Activated CD8-positive, alpha-beta T cell treated with anti-CD3 and anti-CD28 coated beads, Interleukin-2, amount 10 ng/mL, durations not matched to agents 7 days and 5 days (primary cell): ENCODE measurements at regions not wholly inside any gene's neighbourhood (a gene's known extent, or its start where the extent isn't known, plus 50 kb on each side); places are given as distances from the start of the nearest gene placed in this dataset.

ENCODE experiments used
- ATAC-seq: fragments of 150-1000 bp; cut with Tn5 transposase; one replicate; pipeline ENCODE4 v1.10.0; 2021; ENCODE audit warnings: moderate library complexity
- CTCF ChIA-PET: fragments of 350-600 bp; sonication (Branson Sonifier 250); formaldehyde crosslinking; loops from one replicate; lab custom pipeline; 2021; ENCODE audit warnings: antibody characterized with exemption; lab: Charles Lee
- POLR2A ChIA-PET: fragments of 350-600 bp; sonication (Branson Sonifier 250); formaldehyde crosslinking; loops from one replicate; lab custom pipeline; 2021; ENCODE audit warnings: antibody characterized with exemption; lab: Charles Lee
- DNase-seq: peaks from one replicate; pipeline ENCODE4 v3.0.0-alpha.2; 2020
- H3K27ac Mint-ChIP-seq: one replicate; pipeline ENCODE4 v1.8.0; 2021; ENCODE audit warnings: mild to moderate bottlenecking, mixed read lengths
- H3K27me3 Mint-ChIP-seq: one replicate; pipeline ENCODE4 v1.8.0; 2021; ENCODE audit warnings: low read depth, mixed read lengths
- H3K36me3 Mint-ChIP-seq: one replicate; pipeline ENCODE4 v1.8.0; 2021; ENCODE audit warnings: low read depth, mixed read lengths
- H3K4me1 Mint-ChIP-seq: one replicate; pipeline ENCODE4 v1.8.0; 2021; ENCODE audit warnings: low read depth, mixed read lengths
- H3K4me3 Mint-ChIP-seq: one replicate; pipeline ENCODE4 v1.8.0; 2021; ENCODE audit warnings: mild to moderate bottlenecking, mixed read lengths
- H3K9me3 Mint-ChIP-seq: one replicate; pipeline ENCODE4 v1.8.0; 2022; ENCODE audit warnings: mixed read lengths; ENCODE audit not compliant: insufficient read depth

GRCh38 chr15:94026458-94027304 lies 204.7 kb upstream of the MCTP2 start:
- Mint-ChIP-seq H3K27ac (no peak overlapping the region), H3K36me3 (no peaks in the 10 kb centered on the region), H3K4me1 (no peaks in the 10 kb centered on the region), H3K27me3 (peaks cover 2% of the 10 kb centered on the region), H3K9me3 (no peaks in the 10 kb centered on the region), H3K4me3 (no peak overlapping the region)
- ATAC-seq (no peak), DNase-seq (no peak)
- CTCF ChIA-PET: no interaction called here
- POLR2A ChIA-PET: no interaction called here

GRCh38 chr15:94023531-94023930 lies 207.8 kb upstream of the MCTP2 start:
- Mint-ChIP-seq H3K4me1 (no peaks in the 10 kb centered on the region), H3K27me3 (peaks cover 2% of the 10 kb centered on the region), H3K9me3 (no peaks in the 10 kb centered on the region), H3K36me3 (no peaks in the 10 kb centered on the region), H3K4me3 (no peak overlapping the region), H3K27ac (no peak overlapping the region)
- ATAC-seq (no peak), DNase-seq (no peak)
- POLR2A ChIA-PET: no interaction called here
- CTCF ChIA-PET: interaction anchor here (1.2 kb wide), 1 partner anchor 96 kb away, joined by 3 read pairs; no protein-coding TSS in a partner anchor

- no peaks in the 10 kb centered on the region for H3K36me3 Mint-ChIP-seq
- H3K9me3 Mint-ChIP-seq: no peaks in the 10 kb centered on the region
- peaks cover 2% of the 10 kb centered on the region for H3K27me3 Mint-ChIP-seq
- POLR2A ChIA-PET: no interaction called here
- ATAC-seq (no peak), DNase-seq (no peak)
- no peak overlapping the region for H3K27ac Mint-ChIP-seq
- CTCF ChIA-PET: no interaction called here
- no peak overlapping the region for H3K4me3 Mint-ChIP-seq
- no peaks in the 10 kb centered on the region for H3K4me1 Mint-ChIP-seq
Observed at GRCh38 chr15:94021621-94022320, 209.6 kb upstream of the MCTP2 start.

- no peak overlapping the region for H3K4me3 Mint-ChIP-seq
- no peak for ATAC-seq
- no peak overlapping the region for H3K27ac Mint-ChIP-seq
- no peaks in the 10 kb centered on the region for H3K9me3 Mint-ChIP-seq
- H3K4me1 Mint-ChIP-seq: no peaks in the 10 kb centered on the region
- H3K27me3 Mint-ChIP-seq: peaks cover 2% of the 10 kb centered on the region
- ChIA-PET POLR2A (no interaction called here), CTCF (no interaction called here)
- DNase-seq: no peak
- H3K36me3 Mint-ChIP-seq: no peaks in the 10 kb centered on the region
Observed at GRCh38 chr15:94019062-94019461, 212.3 kb upstream of the MCTP2 start.

GRCh38 chr15:94015324-94015723 lies 216.0 kb upstream of the MCTP2 start:
- ATAC-seq: no peak
- H3K27ac Mint-ChIP-seq: no peak overlapping the region
- H3K36me3 Mint-ChIP-seq: no peaks in the 10 kb centered on the region
- H3K4me3 Mint-ChIP-seq: no peak overlapping the region
- CTCF ChIA-PET: no interaction called here
- no peaks in the 10 kb centered on the region for H3K9me3 Mint-ChIP-seq
- H3K4me1 Mint-ChIP-seq: no peaks in the 10 kb centered on the region
- H3K27me3 Mint-ChIP-seq: peaks cover 4% of the 10 kb centered on the region
- POLR2A ChIA-PET: no interaction called here
- DNase-seq: no peak

GRCh38 chr15:94008104-94009074 lies 223.0 kb upstream of the MCTP2 start:
- Mint-ChIP-seq H3K4me3 (no peak overlapping the region), H3K27me3 (peaks cover 4% of the 10 kb centered on the region), H3K36me3 (no peaks in the 10 kb centered on the region), H3K4me1 (no peaks in the 10 kb centered on the region), H3K27ac (no peak overlapping the region), H3K9me3 (no peaks in the 10 kb centered on the region)
- ChIA-PET POLR2A (interaction anchor here (0.6 kb wide), 1 partner anchor 1399 kb away, joined by 3 read pairs; no protein-coding TSS in a partner anchor), CTCF (interaction anchor here (0.9 kb wide), 1 partner anchor 12 kb away, joined by 3 read pairs; no protein-coding TSS in a partner anchor)
- ATAC-seq: no peak
- DNase-seq: no peak

- no peaks in the 10 kb centered on the region for H3K9me3 Mint-ChIP-seq
- CTCF ChIA-PET: no interaction called here
- POLR2A ChIA-PET: no interaction called here
Observed at GRCh38 chr15:94004697-94005096, 226.7 kb upstream of the MCTP2 start.

GRCh38 chr15:94002041-94002440 lies 229.3 kb upstream of the MCTP2 start:
- H3K4me3 Mint-ChIP-seq: no peak overlapping the region
- DNase-seq (no peak), ATAC-seq (no peak)
- H3K9me3 Mint-ChIP-seq: no peaks in the 10 kb centered on the region
- no peaks in the 10 kb centered on the region for H3K4me1 Mint-ChIP-seq
- ChIA-PET CTCF (no interaction called here), POLR2A (no interaction called here)
- H3K36me3 Mint-ChIP-seq: no peaks in the 10 kb centered on the region
- H3K27me3 Mint-ChIP-seq: peaks cover 2% of the 10 kb centered on the region
- H3K27ac Mint-ChIP-seq: no peak overlapping the region

More at GRCh38 chr15:94004697-94005096, 226.7 kb upstream of the MCTP2 start:
- no peak overlapping the region for H3K4me3 Mint-ChIP-seq
- no peak for ATAC-seq
- no peaks in the 10 kb centered on the region for H3K36me3 Mint-ChIP-seq
- DNase-seq: no peak
- H3K27ac Mint-ChIP-seq: no peak overlapping the region
- no peaks in the 10 kb centered on the region for H3K27me3 Mint-ChIP-seq
- no peaks in the 10 kb centered on the region for H3K4me1 Mint-ChIP-seq

GRCh38 chr15:94001255-94001801 lies 230.0 kb upstream of the MCTP2 start:
- DNase-seq: no peak
- ChIA-PET POLR2A (no interaction called here), CTCF (no interaction called here)
- H3K4me1 Mint-ChIP-seq: no peaks in the 10 kb centered on the region
- no peak for ATAC-seq
- H3K4me3 Mint-ChIP-seq: no peak overlapping the region
- H3K27me3 Mint-ChIP-seq: peaks cover 2% of the 10 kb centered on the region
- no peaks in the 10 kb centered on the region for H3K9me3 Mint-ChIP-seq
- no peaks in the 10 kb centered on the region for H3K36me3 Mint-ChIP-seq
- H3K27ac Mint-ChIP-seq: no peak overlapping the region

GRCh38 chr15:94000606-94001005 lies 230.8 kb upstream of the MCTP2 start:
- no peak for DNase-seq
- H3K4me3 Mint-ChIP-seq: no peak overlapping the region
- H3K9me3 Mint-ChIP-seq: no peaks in the 10 kb centered on the region
- ATAC-seq: no peak
- no peak overlapping the region for H3K27ac Mint-ChIP-seq
- no peaks in the 10 kb centered on the region for H3K36me3 Mint-ChIP-seq
- ChIA-PET POLR2A (no interaction called here), CTCF (no interaction called here)
- peaks cover 2% of the 10 kb centered on the region for H3K27me3 Mint-ChIP-seq
- no peaks in the 10 kb centered on the region for H3K4me1 Mint-ChIP-seq

GRCh38 chr15:93997071-93997658 lies 234.2 kb upstream of the MCTP2 start:
- DNase-seq (no peak), ATAC-seq (no peak)
- H3K27me3 Mint-ChIP-seq: peaks cover 10% of the 10 kb centered on the region
- H3K9me3 Mint-ChIP-seq: no peaks in the 10 kb centered on the region
- POLR2A ChIA-PET: no interaction called here
- CTCF ChIA-PET: interaction anchor here (0.6 to 1.2 kb wide), 3 partner anchors 10 to 120 kb away, joined by 3 read pairs; no protein-coding TSS in a partner anchor
- H3K27ac Mint-ChIP-seq: no peak overlapping the region
- H3K4me1 Mint-ChIP-seq: no peaks in the 10 kb centered on the region
- H3K4me3 Mint-ChIP-seq: no peak overlapping the region
- no peaks in the 10 kb centered on the region for H3K36me3 Mint-ChIP-seq
